ENCODE measurements at regions not wholly inside any gene's neighbourhood (a gene's known extent, or its start where the extent isn't known, plus 50 kb on each side); places are given as distances from the start of the nearest gene placed in this dataset.
"Not testable (repeated sequence)": the region's sequence is repeated elsewhere in the genome, so short reads cannot be mapped to it uniquely, and the experiment has no call there.

GRCh38 chr4:79588679-79589078 lies 180.7 kb upstream of the GK2 start:
- no peaks in the 10 kb centered on the region for H3K4me1 ChIP-seq (ENCODE audit: control insufficient read depth, extremely low read depth, insufficient read depth, low read length)
- H3K4me2 ChIP-seq (ENCODE audit: insufficient read depth, low read length): no peak overlapping the region
- no peak for DNase-seq (ENCODE audit: low read depth, low spot score)
- no peaks in the 10 kb centered on the region for H4K20me1 ChIP-seq (replicated peaks; ENCODE audit: control insufficient read depth, extremely low read depth, insufficient read depth, low read length)
- dilution Hi-C loops (cut with MboI; ENCODE audit: extremely low pct_ligation_motif_present, low sequenced_read_pairs) (no loop called here), intact Hi-C loops (cut with micrococcal nuclease) (no loop called here)
- FAIRE-seq: no peak
- H2AFZ ChIP-seq (ENCODE audit: low read depth, low read length): no peak overlapping the region
- no TSS peak for BruUV-seq (replicated peaks)
- H3K27ac ChIP-seq (ENCODE audit: insufficient read depth, low read depth, low read length): no peak overlapping the region
- no peaks in the 10 kb centered on the region for H3K9me3 ChIP-seq (replicated peaks; ENCODE audit: control insufficient read depth, insufficient read depth, low read length)
- H3K4me3 ChIP-seq (replicated peaks in 1 of 3; ENCODE audit: insufficient read depth in 1 of 3, low read depth in 1 of 3, low read length in 3 of 3): no peak overlapping the region
- CTCF ChIA-PET: no interaction called here
- no peaks in the 10 kb centered on the region for H3K9me1 ChIP-seq (replicated peaks; ENCODE audit: control insufficient read depth, extremely low read depth, insufficient read depth, low read length)
- H3K9ac ChIP-seq (replicated peaks; ENCODE audit: extremely low read depth, insufficient read depth, low read length): no peak overlapping the region
- no peak for TF ChIP-seq JUN (IDR thresholded peaks at IDR 0.05; ENCODE audit: borderline replicate concordance, insufficient read depth, insufficient read length, low read depth)
- no peak for TF ChIP-seq GATA2 (IDR thresholded peaks at IDR 0.05; ENCODE audit: insufficient read depth, insufficient read length, low read depth, low read length)
- no peak for TF ChIP-seq FOS (IDR thresholded peaks at IDR 0.05; ENCODE audit: borderline replicate concordance, insufficient read depth, low read length)
- no peak for TF ChIP-seq CTCF (IDR thresholded peaks at IDR 0.05; ENCODE audit: extremely low read depth in 1 of 2, insufficient read depth in 1 of 2, low read depth in 1 of 2, low read length in 2 of 2)
- no peak for TF ChIP-seq MYC (IDR thresholded peaks at IDR 0.05; ENCODE audit: low read depth, low read length)
- TF ChIP-seq EZH2 (IDR thresholded peaks at IDR 0.05; ENCODE audit: borderline replicate concordance, low read depth, low read length, severe bottlenecking): no peak
- no peak for TF ChIP-seq POLR2AphosphoS5 (IDR thresholded peaks at IDR 0.05; ENCODE audit: insufficient read depth, low read depth, low read length)
- no peak for TF ChIP-seq MAX (IDR thresholded peaks at IDR 0.05; ENCODE audit: insufficient read depth, insufficient read length)
- H3K27me3 ChIP-seq (ENCODE audit: control insufficient read depth in 2 of 2, insufficient read depth in 2 of 2, low read length in 2 of 2): no peaks in the 10 kb centered on the region
- H3K79me2 ChIP-seq (ENCODE audit: control insufficient read depth, insufficient read depth, low read length): no peaks in the 10 kb centered on the region
- POLR2A ChIA-PET: no interaction called here
- H3K36me3 ChIP-seq (ENCODE audit: control insufficient read depth in 2 of 2, extremely low read depth in 1 of 2, insufficient read depth in 2 of 2, low read length in 2 of 2): no peaks in the 10 kb centered on the region

GRCh38 chr4:79587207-79587606 lies 179.2 kb upstream of the GK2 start:
- FAIRE-seq; H3K27ac ChIP-seq (ENCODE audit: insufficient read depth, low read depth, low read length); dilution Hi-C loops (cut with MboI; ENCODE audit: extremely low pct_ligation_motif_present, low sequenced_read_pairs); POLR2A ChIA-PET; H3K27me3 ChIP-seq (ENCODE audit: control insufficient read depth in 2 of 2, insufficient read depth in 2 of 2, low read length in 2 of 2); intact Hi-C loops (cut with micrococcal nuclease); BruUV-seq (replicated peaks); H3K9me1 ChIP-seq (replicated peaks; ENCODE audit: control insufficient read depth, extremely low read depth, insufficient read depth, low read length); H3K9me3 ChIP-seq (replicated peaks; ENCODE audit: control insufficient read depth, insufficient read depth, low read length); H4K20me1 ChIP-seq (replicated peaks; ENCODE audit: control insufficient read depth, extremely low read depth, insufficient read depth, low read length); H2AFZ ChIP-seq (ENCODE audit: low read depth, low read length); H3K79me2 ChIP-seq (ENCODE audit: control insufficient read depth, insufficient read depth, low read length); H3K4me1 ChIP-seq (ENCODE audit: control insufficient read depth, extremely low read depth, insufficient read depth, low read length); CTCF ChIA-PET; H3K9ac ChIP-seq (replicated peaks; ENCODE audit: extremely low read depth, insufficient read depth, low read length); H3K36me3 ChIP-seq (ENCODE audit: control insufficient read depth in 2 of 2, extremely low read depth in 1 of 2, insufficient read depth in 2 of 2, low read length in 2 of 2); H3K4me2 ChIP-seq (ENCODE audit: insufficient read depth, low read length); DNase-seq (ENCODE audit: low read depth, low spot score); H3K4me3 ChIP-seq (replicated peaks in 1 of 3; ENCODE audit: insufficient read depth in 1 of 3, low read depth in 1 of 3, low read length in 3 of 3): not testable (repeated sequence)
